DND-41 (cell line): ENCODE measurements at regions not wholly inside any gene's neighbourhood (a gene's known extent, or its start where the extent isn't known, plus 50 kb on each side); places are given as distances from the start of the nearest gene placed in this dataset.
A peak's percentile ranks its signal among the peaks of the same experiment; 100 is the strongest.

ENCODE experiments used
- ATAC-seq: fragments of 200-7000 bp; cut with Tn5 transposase; 3 replicates; pipeline ENCODE4 v1.9.1; 2021; ENCODE audit warnings: low read depth; ENCODE audit not compliant: insufficient read depth
- DNase-seq: peaks from one replicate; pipeline ENCODE4 v3.0.0-alpha.2; 2020
- H2AFZ ChIP-seq: 2 replicates; pipeline ENCODE4 v1.6.0; 2012; ENCODE audit warnings: low read depth, low read length
- H3K27ac ChIP-seq: 2 replicates; pipeline ENCODE4 v1.5.1; 2012; ENCODE audit warnings: low read length, inconsistent platforms
- H3K27me3 ChIP-seq: fragments of 200-600 bp; sonication (generic); 2 replicates; pipeline ENCODE4 v1.6.0; 2012; ENCODE audit warnings: low read length, mild to moderate bottlenecking, inconsistent platforms; ENCODE audit not compliant: insufficient read depth, poor library complexity
- H3K36me3 ChIP-seq: 2 replicates; pipeline ENCODE4 v1.5.1; 2012; ENCODE audit warnings: low read length, inconsistent platforms; ENCODE audit not compliant: insufficient read depth
- H3K4me1 ChIP-seq: 2 replicates; pipeline ENCODE4 v1.5.1; 2012; ENCODE audit warnings: mild to moderate bottlenecking, low read length; ENCODE audit not compliant: insufficient read depth
- H3K4me2 ChIP-seq: 2 replicates; pipeline ENCODE4 v1.6.0; 2012; ENCODE audit warnings: mild to moderate bottlenecking, moderate library complexity, low read length, inconsistent platforms; ENCODE audit not compliant: insufficient read depth
- H3K4me3 ChIP-seq, 2 experiments: fragments of 200-600 bp in 1 of 2; shearing (Covaris generic) in 1 of 2; 2 replicates each; pipeline ENCODE4 v1.5.1; 2012 to 2016; ENCODE audit warnings: inconsistent platforms in 2 of 2, low read length in 2 of 2, mild to moderate bottlenecking in 2 of 2, low read depth in 1 of 2, moderate library complexity in 1 of 2
- H3K79me2 ChIP-seq: 2 replicates; pipeline ENCODE4 v1.6.0; 2012; ENCODE audit warnings: low read length, inconsistent platforms; ENCODE audit not compliant: insufficient read depth
- H3K9ac ChIP-seq: 2 replicates; pipeline ENCODE4 v1.6.0; 2012; ENCODE audit warnings: low read depth, mild to moderate bottlenecking, inconsistent platforms, low read length, moderate library complexity
- H3K9me3 ChIP-seq: 2 replicates; pipeline ENCODE4 v1.5.1; 2012; ENCODE audit warnings: low read length, moderate library complexity, mild to moderate bottlenecking, inconsistent platforms; ENCODE audit not compliant: insufficient read depth, severe bottlenecking
- H4K20me1 ChIP-seq: 2 replicates; pipeline ENCODE4 v1.6.0; 2012; ENCODE audit warnings: low read length; ENCODE audit not compliant: insufficient read depth
- CTCF ChIP-seq: IDR thresholded peaks from 2 replicates; pipeline ENCODE4 v1.5.1; 2012; ENCODE audit warnings: borderline replicate concordance, low read length, moderate library complexity, mild to moderate bottlenecking; ENCODE audit not compliant: poor library complexity, severe bottlenecking; ENCODE audit errors: extremely low read depth
- EZH2 ChIP-seq: IDR thresholded peaks from 3 replicates; pipeline ENCODE4 v1.6.1; 2012; ENCODE audit warnings: borderline replicate concordance, low read depth, mild to moderate bottlenecking, moderate library complexity, low read length, inconsistent platforms; ENCODE audit not compliant: severe bottlenecking

DNA sequence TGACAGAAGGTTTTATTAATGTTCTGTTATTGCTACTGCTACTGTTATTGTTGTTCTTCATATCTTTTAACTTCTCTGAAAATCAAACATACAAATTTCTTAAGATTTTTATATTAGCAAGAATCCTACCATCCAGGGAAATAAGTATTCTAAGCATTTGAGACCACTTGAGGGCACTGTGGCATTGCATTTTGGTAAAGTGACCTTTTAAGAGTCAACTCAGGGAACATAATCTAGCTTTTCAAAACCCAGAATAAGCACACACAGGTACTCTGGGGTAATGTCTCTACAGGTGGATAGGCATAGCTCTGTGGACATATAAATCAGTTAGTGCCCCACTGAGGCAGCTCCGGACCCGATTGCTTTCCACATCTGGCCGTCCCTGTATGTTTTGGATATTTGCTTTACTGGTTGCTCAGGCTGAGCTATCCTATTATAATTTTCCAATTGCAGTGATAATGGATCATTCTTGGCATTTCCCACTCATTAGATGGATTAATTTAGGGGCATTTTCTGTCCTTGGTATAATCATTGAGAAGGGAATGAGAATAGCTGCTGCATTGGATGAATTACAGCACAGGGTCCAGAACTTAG is 1425.1 kb upstream of the CDH8 start:
- Histone ChIP-seq H3K27me3 (no peaks in the 10 kb centered on the region), H3K27ac (no peak overlapping the region), H3K4me2 (no peak overlapping the region), H3K79me2 (no peaks in the 10 kb centered on the region), H3K36me3 (no peaks in the 10 kb centered on the region), H3K4me1 (no peaks in the 10 kb centered on the region), H3K4me3 (no peak overlapping the region), H4K20me1 (no peaks in the 10 kb centered on the region), H3K9me3 (no peaks in the 10 kb centered on the region), H3K9ac (no peak overlapping the region), H2AFZ (no peak overlapping the region)
- ATAC-seq (no peak), DNase-seq (no peak)
- TF ChIP-seq CTCF (peak; percentile 27), EZH2 (no peak)

DNA sequence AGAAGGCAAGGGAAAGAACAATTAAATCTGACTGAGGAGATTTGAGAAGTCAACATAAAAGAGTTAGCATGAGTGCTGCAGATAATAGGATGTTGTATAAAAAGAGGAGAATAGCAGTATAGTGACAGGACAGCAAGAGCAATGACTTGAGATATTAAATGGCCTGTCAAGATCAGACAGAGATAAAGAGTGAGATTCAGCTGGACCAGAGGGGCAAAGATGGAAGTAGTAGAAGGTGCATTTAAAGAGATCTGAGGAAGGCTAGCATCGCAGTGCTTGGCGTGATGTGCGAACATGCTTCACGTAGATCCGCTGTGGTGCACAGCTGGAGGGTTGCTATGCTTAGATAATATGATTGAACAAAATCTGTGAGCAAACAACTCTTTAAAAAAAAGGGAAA is 1422.6 kb upstream of the CDH8 start:
- Histone ChIP-seq H3K36me3 (no peaks in the 10 kb centered on the region), H3K79me2 (no peaks in the 10 kb centered on the region), H3K4me1 (no peaks in the 10 kb centered on the region), H3K27ac (no peak overlapping the region), H3K9me3 (no peaks in the 10 kb centered on the region), H3K9ac (no peak overlapping the region), H4K20me1 (no peaks in the 10 kb centered on the region), H2AFZ (no peak overlapping the region), H3K27me3 (no peaks in the 10 kb centered on the region), H3K4me2 (no peak overlapping the region), H3K4me3 (no peak overlapping the region)
- no peak for ATAC-seq
- no peak for DNase-seq
- TF ChIP-seq CTCF (no peak), EZH2 (no peak)

DNA sequence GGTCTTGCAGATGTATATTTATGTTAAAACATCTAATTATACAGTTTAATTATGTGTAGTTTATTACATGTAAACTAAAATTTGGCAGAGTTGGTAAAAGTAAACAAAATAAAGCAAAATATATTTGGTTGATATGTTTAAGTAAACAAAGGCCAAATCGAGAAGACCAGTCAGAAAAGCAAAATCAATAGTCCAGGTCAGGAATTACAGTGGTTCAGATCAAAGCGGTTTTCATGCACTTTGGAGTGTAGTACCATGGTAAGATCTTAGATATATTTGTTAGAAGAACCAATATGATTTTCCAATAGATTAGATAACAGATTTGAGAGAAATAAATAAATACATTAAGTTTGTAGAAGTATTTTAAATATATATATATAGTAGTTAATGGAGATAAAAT is 1421.6 kb upstream of the CDH8 start:
- Histone ChIP-seq H4K20me1 (no peaks in the 10 kb centered on the region), H3K4me2 (no peak overlapping the region), H3K36me3 (no peaks in the 10 kb centered on the region), H3K9ac (no peak overlapping the region), H3K4me1 (no peaks in the 10 kb centered on the region), H2AFZ (no peak overlapping the region), H3K27ac (no peak overlapping the region), H3K27me3 (no peaks in the 10 kb centered on the region), H3K9me3 (no peaks in the 10 kb centered on the region), H3K79me2 (no peaks in the 10 kb centered on the region), H3K4me3 (no peak overlapping the region)
- TF ChIP-seq EZH2 (no peak), CTCF (no peak)
- no peak for ATAC-seq
- DNase-seq: no peak

DNA sequence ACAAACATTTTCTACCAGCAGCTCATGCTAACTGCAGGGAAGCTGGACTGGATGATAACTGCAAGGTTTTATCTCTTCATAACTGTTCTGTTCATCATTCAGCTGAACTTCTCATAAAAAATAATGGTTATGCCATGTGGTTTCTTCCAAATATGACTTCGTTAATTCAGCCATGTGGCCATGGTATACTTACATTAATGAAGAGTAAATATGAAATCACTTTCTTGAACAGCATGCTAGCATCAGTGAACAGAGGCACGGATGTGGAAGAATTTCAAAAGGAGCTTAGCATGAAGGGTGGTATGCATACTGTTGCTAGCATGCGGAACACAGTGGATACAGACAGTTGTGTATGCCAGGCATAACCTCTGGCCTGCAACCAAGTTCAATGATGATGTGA is 1417.0 kb upstream of the CDH8 start:
- H3K9me3 ChIP-seq: no peaks in the 10 kb centered on the region
- no peaks in the 10 kb centered on the region for H3K4me1 ChIP-seq
- H4K20me1 ChIP-seq: no peaks in the 10 kb centered on the region
- DNase-seq: no peak
- no peaks in the 10 kb centered on the region for H3K79me2 ChIP-seq
- TF ChIP-seq EZH2: no peak
- TF ChIP-seq CTCF: no peak
- H3K27me3 ChIP-seq: no peaks in the 10 kb centered on the region
- H3K4me3 ChIP-seq: no peak overlapping the region
- H3K9ac ChIP-seq: no peak overlapping the region
- no peak overlapping the region for H3K27ac ChIP-seq
- no peak for ATAC-seq
- no peak overlapping the region for H2AFZ ChIP-seq
- H3K4me2 ChIP-seq: no peak overlapping the region
- no peaks in the 10 kb centered on the region for H3K36me3 ChIP-seq
